Fibroblast of villous mesenchyme (primary cell): ENCODE measurements at regions not wholly inside any gene's neighbourhood (a gene's known extent, or its start where the extent isn't known, plus 50 kb on each side); places are given as distances from the start of the nearest gene placed in this dataset.

Source experiments
- DNase-seq: peaks from one replicate; pipeline ENCODE4 v3.0.0-alpha.2; 2010; ENCODE audit warnings: low read depth
- H3K4me3 ChIP-seq: 2 replicates; pipeline ENCODE4 v1.5.1; 2011; ENCODE audit warnings: low read depth, mild to moderate bottlenecking, low read length
- CTCF ChIP-seq: IDR thresholded peaks from 2 replicates; pipeline ENCODE4 v1.5.1; 2012; ENCODE audit warnings: low read depth, mild to moderate bottlenecking, low read length; ENCODE audit not compliant: insufficient read depth

GRCh38 chr9:108047264-108047663 is 557.7 kb upstream of the KLF4 start:
- DNase-seq: peak; percentile 86
- no peak for TF ChIP-seq CTCF
- H3K4me3 ChIP-seq: no peak overlapping the region

- DNase-seq: no peak
- TF ChIP-seq CTCF: no peak
- H3K4me3 ChIP-seq: no peak overlapping the region
These were observed 556.3 kb upstream of the KLF4 start for GRCh38 chr9:108045851-108046250.

- no peak for TF ChIP-seq CTCF
- no peak overlapping the region for H3K4me3 ChIP-seq
- DNase-seq: no peak
These were observed 554.0 kb upstream of the KLF4 start for GRCh38 chr9:108043585-108043984.

- no peak overlapping the region for H3K4me3 ChIP-seq
- DNase-seq: peak; percentile 58
- no peak for TF ChIP-seq CTCF
These were observed 552.0 kb upstream of the KLF4 start for GRCh38 chr9:108041551-108041950.

GRCh38 chr9:108040783-108041182 is 551.2 kb upstream of the KLF4 start:
- peak; percentile 75 for DNase-seq
- H3K4me3 ChIP-seq: no peak overlapping the region
- no peak for TF ChIP-seq CTCF

- H3K4me3 ChIP-seq: no peak overlapping the region
- DNase-seq: no peak
- TF ChIP-seq CTCF: no peak
These were observed 549.9 kb upstream of the KLF4 start for GRCh38 chr9:108039493-108039892.

GRCh38 chr9:108039012-108039411 is 549.4 kb upstream of the KLF4 start:
- no peak overlapping the region for H3K4me3 ChIP-seq
- DNase-seq: no peak
- TF ChIP-seq CTCF: no peak
